ENCODE measurements at regions not wholly inside any gene's neighbourhood (a gene's known extent, or its start where the extent isn't known, plus 50 kb on each side); places are given as distances from the start of the nearest gene placed in this dataset.

DNA sequence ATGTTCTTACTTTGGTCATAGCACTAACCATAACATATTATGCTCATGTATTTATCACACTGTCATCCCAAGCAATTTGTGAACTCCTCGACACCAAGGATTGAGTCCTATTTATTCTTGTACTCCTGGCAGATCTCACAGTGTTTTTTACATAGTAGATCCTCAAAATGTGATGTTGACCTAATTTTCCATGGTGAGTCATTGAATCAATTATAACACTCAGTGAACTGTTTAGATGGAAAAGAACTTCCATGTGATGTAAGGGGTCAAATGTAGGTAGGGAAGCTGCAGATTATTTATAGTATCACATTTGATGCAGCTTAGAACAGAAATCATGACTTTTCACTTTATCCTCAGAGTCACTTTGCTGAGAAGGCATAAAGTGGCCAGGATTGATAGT is 281.9 kb upstream of the ADAMTS5 start:
- Histone ChIP-seq H3K9me3 (no peaks in the 10 kb centered on the region), H3K27me3 (replicated peaks; ENCODE audit: control insufficient read depth, insufficient read depth, low read length) (no peaks in the 10 kb centered on the region), H3K4me3 (ENCODE audit: low read depth, low read length) (no peak overlapping the region), H3K4me1 (no peaks in the 10 kb centered on the region), H3K36me3 (ENCODE audit: control insufficient read depth, insufficient read depth, low read length) (no peaks in the 10 kb centered on the region)
- Mint-ChIP-seq H3K36me3 (ENCODE audit: insufficient read depth, unreplicated experiment) (no peaks in the 10 kb centered on the region), H3K9me3 (ENCODE audit: unreplicated experiment) (no peaks in the 10 kb centered on the region), H3K4me1 (ENCODE audit: low read depth, unreplicated experiment) (no peaks in the 10 kb centered on the region), H3K4me3 (ENCODE audit: unreplicated experiment) (no peak overlapping the region), H3K27me3 (ENCODE audit: insufficient read depth, unreplicated experiment) (no peaks in the 10 kb centered on the region), H3K27ac (ENCODE audit: unreplicated experiment) (no peak overlapping the region)
- DNase-seq, result no peak
- intact Hi-C loops (cut with micrococcal nuclease; ENCODE audit: unreplicated experiment), result no loop called here
- POLR2A ChIA-PET, result no interaction called here
- no TSS peak for BruUV-seq (replicated peaks)
- TF ChIP-seq, protein P1, sequence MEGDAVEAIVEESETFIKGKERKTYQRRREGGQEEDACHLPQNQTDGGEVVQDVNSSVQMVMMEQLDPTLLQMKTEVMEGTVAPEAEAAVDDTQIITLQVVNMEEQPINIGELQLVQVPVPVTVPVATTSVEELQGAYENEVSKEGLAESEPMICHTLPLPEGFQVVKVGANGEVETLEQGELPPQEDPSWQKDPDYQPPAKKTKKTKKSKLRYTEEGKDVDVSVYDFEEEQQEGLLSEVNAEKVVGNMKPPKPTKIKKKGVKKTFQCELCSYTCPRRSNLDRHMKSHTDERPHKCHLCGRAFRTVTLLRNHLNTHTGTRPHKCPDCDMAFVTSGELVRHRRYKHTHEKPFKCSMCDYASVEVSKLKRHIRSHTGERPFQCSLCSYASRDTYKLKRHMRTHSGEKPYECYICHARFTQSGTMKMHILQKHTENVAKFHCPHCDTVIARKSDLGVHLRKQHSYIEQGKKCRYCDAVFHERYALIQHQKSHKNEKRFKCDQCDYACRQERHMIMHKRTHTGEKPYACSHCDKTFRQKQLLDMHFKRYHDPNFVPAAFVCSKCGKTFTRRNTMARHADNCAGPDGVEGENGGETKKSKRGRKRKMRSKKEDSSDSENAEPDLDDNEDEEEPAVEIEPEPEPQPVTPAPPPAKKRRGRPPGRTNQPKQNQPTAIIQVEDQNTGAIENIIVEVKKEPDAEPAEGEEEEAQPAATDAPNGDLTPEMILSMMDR (IDR thresholded peaks at IDR 0.05; ENCODE audit: insufficient read depth in 1 of 2, low read depth in 1 of 2, low read length in 1 of 2, severe bottlenecking in 1 of 2, unreplicated experiment in 1 of 2), result no peak
- CTCF ChIA-PET, result no interaction called here

- Mint-ChIP-seq H3K36me3 (ENCODE audit: insufficient read depth, unreplicated experiment) (no peaks in the 10 kb centered on the region), H3K9me3 (ENCODE audit: unreplicated experiment) (no peaks in the 10 kb centered on the region), H3K27me3 (ENCODE audit: insufficient read depth, unreplicated experiment) (no peaks in the 10 kb centered on the region), H3K4me1 (ENCODE audit: low read depth, unreplicated experiment) (no peaks in the 10 kb centered on the region), H3K27ac (ENCODE audit: unreplicated experiment) (no peak overlapping the region), H3K4me3 (ENCODE audit: unreplicated experiment) (no peak overlapping the region)
- Histone ChIP-seq H3K36me3 (ENCODE audit: control insufficient read depth, insufficient read depth, low read length) (no peaks in the 10 kb centered on the region), H3K4me3 (ENCODE audit: low read depth, low read length) (no peak overlapping the region), H3K9me3 (no peaks in the 10 kb centered on the region), H3K27me3 (replicated peaks; ENCODE audit: control insufficient read depth, insufficient read depth, low read length) (no peaks in the 10 kb centered on the region), H3K4me1 (no peaks in the 10 kb centered on the region)
- ChIA-PET CTCF (no interaction called here), POLR2A (no interaction called here)
- intact Hi-C loops (cut with micrococcal nuclease; ENCODE audit: unreplicated experiment), result no loop called here
- BruUV-seq (replicated peaks), result no TSS peak
- TF ChIP-seq, protein P1 (IDR thresholded peaks at IDR 0.05; ENCODE audit: insufficient read depth in 1 of 2, low read depth in 1 of 2, low read length in 1 of 2, severe bottlenecking in 1 of 2, unreplicated experiment in 1 of 2), result no peak
- no peak for DNase-seq
Measured at GRCh38 chr21:27246741-27247140, 279.9 kb upstream of the ADAMTS5 start.

DNA sequence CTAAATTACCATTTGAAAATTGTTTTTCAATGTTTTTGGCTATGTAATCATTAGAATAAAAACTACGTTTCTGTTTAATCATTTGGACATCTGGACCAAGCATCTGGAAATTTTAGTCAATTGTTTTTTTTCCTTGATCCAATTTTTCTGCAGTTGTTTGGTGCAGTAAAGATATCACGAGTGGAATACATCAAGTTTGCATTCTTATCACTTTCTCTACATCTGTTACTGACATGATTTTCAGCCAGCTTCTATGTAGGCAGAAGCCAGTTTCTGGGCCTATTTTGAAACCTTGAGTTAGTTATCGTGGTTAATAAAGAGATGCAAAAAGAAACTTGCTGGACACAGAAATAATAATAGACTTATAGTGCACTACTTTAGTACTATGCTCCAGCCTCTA is 277.9 kb upstream of the ADAMTS5 start:
- no peaks in the 10 kb centered on the region for H3K4me1 ChIP-seq
- no peaks in the 10 kb centered on the region for H3K27me3 Mint-ChIP-seq (ENCODE audit: insufficient read depth, unreplicated experiment)
- ChIA-PET CTCF (no interaction called here), POLR2A (no interaction called here)
- H3K4me1 Mint-ChIP-seq (ENCODE audit: low read depth, unreplicated experiment), result no peaks in the 10 kb centered on the region
- H3K9me3 ChIP-seq, result no peaks in the 10 kb centered on the region
- DNase-seq, result no peak
- no peaks in the 10 kb centered on the region for H3K27me3 ChIP-seq (replicated peaks; ENCODE audit: control insufficient read depth, insufficient read depth, low read length)
- H3K4me3 ChIP-seq (ENCODE audit: low read depth, low read length), result no peak overlapping the region
- BruUV-seq (replicated peaks), result no TSS peak
- H3K27ac Mint-ChIP-seq (ENCODE audit: unreplicated experiment), result no peak overlapping the region
- no peaks in the 10 kb centered on the region for H3K36me3 Mint-ChIP-seq (ENCODE audit: insufficient read depth, unreplicated experiment)
- no peaks in the 10 kb centered on the region for H3K9me3 Mint-ChIP-seq (ENCODE audit: unreplicated experiment)
- TF ChIP-seq, protein P1 (IDR thresholded peaks at IDR 0.05; ENCODE audit: insufficient read depth in 1 of 2, low read depth in 1 of 2, low read length in 1 of 2, severe bottlenecking in 1 of 2, unreplicated experiment in 1 of 2), result no peak
- no peaks in the 10 kb centered on the region for H3K36me3 ChIP-seq (ENCODE audit: control insufficient read depth, insufficient read depth, low read length)
- no peak overlapping the region for H3K4me3 Mint-ChIP-seq (ENCODE audit: unreplicated experiment)
- intact Hi-C loops (cut with micrococcal nuclease; ENCODE audit: unreplicated experiment), result no loop called here

Data from Caco-2 (cell line).